GM12878 (cell line): ENCODE measurements at regions not wholly inside any gene's neighbourhood (a gene's known extent, or its start where the extent isn't known, plus 50 kb on each side); places are given as distances from the start of the nearest gene placed in this dataset.

Source experiments
- ATAC-seq: fragments of 200-7000 bp; cut with Tn5 transposase; 3 replicates; pipeline ENCODE4 v1.9.1; 2020; ENCODE audit warnings: mild to moderate bottlenecking, moderate library complexity
- BruUV-seq: library from RNA; stranded (reverse); fragments of 400-500 nt; replicated peaks from 2 replicates; lab custom pipeline; 2021; lab: Mats Ljungman, UMichigan
- CTCF ChIA-PET: fragments of 300-600 bp; sonication (Branson Sonifier 250); formaldehyde crosslinking; extraction: SDS; loops from one replicate; lab custom pipeline; 2021; ENCODE audit warnings: inconsistent platforms; lab: Yijun Ruan, JAX
- POLR2A ChIA-PET: fragments of 350-600 bp; formaldehyde crosslinking; extraction: SDS; loops from one replicate; lab custom pipeline; 2021; ENCODE audit warnings: inconsistent platforms; lab: Charles Lee
- RAD21 ChIA-PET: fragments of 300-600 bp; sonication (Branson Sonifier 250); formaldehyde crosslinking; loops from one replicate; lab custom pipeline; 2023; ENCODE audit warnings: antibody characterized with exemption; ENCODE audit not compliant: unreplicated experiment; lab: Charles Lee
- SMC1A ChIA-PET: fragments of 300-600 bp; sonication (Branson Sonifier 250); formaldehyde crosslinking; loops from one replicate; lab custom pipeline; 2023; ENCODE audit not compliant: unreplicated experiment, uncharacterized antibody; lab: Charles Lee
- DNase-seq: peaks from one replicate; pipeline ENCODE4 v3.0.0-alpha.2; 2011; ENCODE audit warnings: low read depth, low spot score
- FAIRE-seq: peaks from 3 replicates; lab custom pipeline; 2011; peaks lifted over from hg19 to GRCh38; lab: Jason Lieb, UNC
- H2AFZ ChIP-seq: 2 replicates; pipeline ENCODE4 v1.6.0; 2011; ENCODE audit warnings: low read depth, low read length, control low read depth; ENCODE audit not compliant: control insufficient read depth
- H3K27ac ChIP-seq: 2 replicates; pipeline ENCODE4 v1.5.1; 2011; ENCODE audit warnings: control low read depth; ENCODE audit not compliant: control insufficient read depth, insufficient read depth
- H3K27me3 ChIP-seq, 2 experiments: replicated peaks in 1 of 2; 2 replicates each; pipeline versions ENCODE4 v1.6.0 to v1.6.1; 2011; ENCODE audit warnings: low read length in 1 of 2; ENCODE audit not compliant: control insufficient read depth in 2 of 2, insufficient read depth in 2 of 2
- H3K36me3 ChIP-seq, 2 experiments: 2 replicates each; pipeline ENCODE4 v1.5.1; 2011; ENCODE audit warnings: low read length in 1 of 2; ENCODE audit not compliant: control insufficient read depth in 2 of 2, insufficient read depth in 2 of 2
- H3K4me1 ChIP-seq: 2 replicates; pipeline ENCODE4 v1.6.1; 2011; ENCODE audit warnings: mild to moderate bottlenecking, low read length, moderate library complexity, mixed read lengths; ENCODE audit not compliant: control insufficient read depth, insufficient read depth
- H3K4me2 ChIP-seq: 2 replicates; pipeline ENCODE4 v1.6.0; 2011; ENCODE audit warnings: control low read depth; ENCODE audit not compliant: control insufficient read depth, insufficient read depth
- H3K4me3 ChIP-seq: fragments of 200-600 bp; sonication (generic); 2 replicates; pipeline ENCODE4 v1.5.1; 2016
- H3K79me2 ChIP-seq: 2 replicates; pipeline ENCODE4 v1.6.0; 2011; ENCODE audit warnings: low read length; ENCODE audit not compliant: control insufficient read depth, insufficient read depth
- H3K9ac ChIP-seq: 2 replicates; pipeline ENCODE4 v1.8.0; 2011; ENCODE audit warnings: low read length, control low read depth, mixed read lengths; ENCODE audit not compliant: control insufficient read depth, insufficient read depth
- H3K9me3 ChIP-seq: replicated peaks from 3 replicates; pipeline ENCODE4 v1.5.1; 2011; ENCODE audit warnings: mild to moderate bottlenecking, low read length; ENCODE audit not compliant: control insufficient read depth, insufficient read depth
- H4K20me1 ChIP-seq: 2 replicates; pipeline ENCODE4 v1.6.0; 2011; ENCODE audit not compliant: control insufficient read depth, insufficient read depth
- ATF7 ChIP-seq: fragments of 450-650 bp; IDR thresholded peaks from 2 replicates; pipeline ENCODE4 v1.6.1; 2016; ENCODE audit warnings: low read depth, mild to moderate bottlenecking
- CEBPB ChIP-seq, 2 experiments: fragments of 150-350 bp in 1 of 2; IDR thresholded peaks; 2 replicates each; pipeline ENCODE4 v1.6.1; 2012 to 2014; ENCODE audit warnings: low read depth in 2 of 2, low read length in 2 of 2, borderline replicate concordance in 1 of 2, inconsistent platforms in 1 of 2
- DPF2 ChIP-seq: fragments of 450-650 bp; IDR thresholded peaks from 2 replicates; pipeline ENCODE4 v1.6.1; 2017; ENCODE audit warnings: mild to moderate bottlenecking
- ETV6 ChIP-seq, 2 experiments: fragments of 450-650 bp in 1 of 2; IDR thresholded peaks in 1 of 2; conservative IDR thresholded peaks in 1 of 2; 2 replicates each; pipeline ENCODE4 v1.6.1; 2014; ENCODE audit warnings: antibody characterized with exemption in 1 of 2, borderline replicate concordance in 1 of 2, low read depth in 1 of 2, mild to moderate bottlenecking in 1 of 2, moderate library complexity in 1 of 2
- KAT2A ChIP-seq: conservative IDR thresholded peaks from 2 replicates; pipeline ENCODE4 v1.6.1; 2011; ENCODE audit warnings: low read depth, low read length; ENCODE audit not compliant: control insufficient read depth
- MEF2A ChIP-seq: IDR thresholded peaks from 2 replicates; pipeline ENCODE4 v1.6.1; 2011; ENCODE audit warnings: low read depth, mild to moderate bottlenecking, low read length, moderate library complexity; ENCODE audit not compliant: insufficient read depth
- RCOR1 ChIP-seq: conservative IDR thresholded peaks from 2 replicates; pipeline ENCODE4 v1.6.1; 2012; ENCODE audit warnings: low read depth, low read length, improper control_type of control experiment
- SP1 ChIP-seq: IDR thresholded peaks from one replicate; pipeline ENCODE4 v1.6.1; 2011; ENCODE audit warnings: low read depth, low read length
- SREBF2 ChIP-seq: IDR thresholded peaks from 2 replicates; pipeline ENCODE4 v1.6.1; 2012; ENCODE audit warnings: mild to moderate bottlenecking, low read length
- SRF ChIP-seq, 2 experiments: IDR thresholded peaks; 2 replicates each; pipeline ENCODE4 v1.6.1; 2011; ENCODE audit warnings: low read depth in 2 of 2, low read length in 2 of 2, mild to moderate bottlenecking in 1 of 2, moderate library complexity in 1 of 2
- TAF1 ChIP-seq: IDR thresholded peaks from 2 replicates; pipeline ENCODE4 v1.6.1; 2011; ENCODE audit warnings: mild to moderate bottlenecking, low read depth, low read length, borderline replicate concordance
- WRNIP1 ChIP-seq: IDR thresholded peaks from 2 replicates; pipeline ENCODE4 v1.6.1; 2011; ENCODE audit warnings: low read depth, low read length, improper control_type of control experiment, borderline replicate concordance
- WGBS: methylation state at CpG from one replicate; pipeline ENCODE4 v1.1.6; 2016; ENCODE audit warnings: low lambda C conversion rate; ENCODE audit not compliant: insufficient replicate concordance, insufficient coverage; ENCODE audit errors: missing lambda C conversion rate; 5-methylcytosine and 5-hydroxymethylcytosine counted together
- in situ Hi-C: fragments of 300-500 bp; cut with MboI; formaldehyde crosslinking; loops from 9 replicates; pipeline ENCODE4 v1.14.3; 2018; ENCODE audit warnings: mixed read lengths
- intact Hi-C: fragments of 100-400 bp; cut with micrococcal nuclease; formaldehyde crosslinking; loops from one replicate; pipeline ENCODE4 v1.14.2; 2022; ENCODE audit not compliant: unreplicated experiment
- TF ChIP-seq, protein P1 (sequence below): fragments of 450-650 bp; conservative IDR thresholded peaks from 2 replicates; pipeline ENCODE4 v1.6.1; 2017; ENCODE audit warnings: mild to moderate bottlenecking, moderate library complexity
- TF ChIP-seq, protein P2 (sequence below): fragments of 450-650 bp; IDR thresholded peaks from 2 replicates; pipeline ENCODE4 v1.6.1; 2016; ENCODE audit warnings: mild to moderate bottlenecking, moderate library complexity, borderline replicate concordance
- TF ChIP-seq, protein P3 (sequence below): IDR thresholded peaks from 2 replicates; pipeline ENCODE4 v1.6.1; 2011; ENCODE audit warnings: borderline replicate concordance, low read depth, mild to moderate bottlenecking, moderate library complexity, mixed read lengths, low read length; ENCODE audit not compliant: insufficient read depth; ENCODE audit errors: extremely low read length

DNA sequence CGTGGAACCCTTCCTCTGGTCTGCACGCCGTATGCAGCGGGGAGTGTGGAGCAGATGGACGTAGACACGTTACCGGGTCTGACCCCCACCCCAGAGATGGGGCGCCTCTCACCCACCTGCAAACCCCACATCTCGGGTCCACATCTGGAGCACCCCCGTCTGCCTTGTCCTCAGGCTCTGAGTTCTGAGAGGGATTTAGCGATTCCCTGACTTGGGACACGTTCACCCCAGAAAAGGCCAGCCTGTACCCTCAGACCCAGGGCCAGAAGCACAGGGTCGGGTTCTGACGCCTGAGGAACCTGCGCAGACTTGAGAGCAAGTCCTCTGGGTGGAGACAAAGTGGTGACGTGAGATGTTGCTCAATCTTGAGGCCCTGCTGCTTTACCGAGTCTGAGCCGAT is 1138.5 kb downstream of the BRD1 start:
- no peak for TF ChIP-seq ATF7
- TF ChIP-seq WRNIP1, result no peak
- no peak for TF ChIP-seq DPF2
- no peak for TF ChIP-seq SRF (IDR thresholded peaks at IDR 0.05; ENCODE audit: low read depth in 2 of 2, low read length in 2 of 2)
- no peak for TF ChIP-seq ETV6 (conservative IDR thresholded peaks at IDR 0.05 in 1 of 2, IDR thresholded peaks at IDR 0.05 in 1 of 2; ENCODE audit: borderline replicate concordance in 1 of 2, low read depth in 1 of 2)
- TF ChIP-seq KAT2A, result no peak
- TF ChIP-seq RCOR1, result no peak
- TF ChIP-seq MEF2A, result no peak
- TF ChIP-seq CEBPB (IDR thresholded peaks at IDR 0.05; ENCODE audit: borderline replicate concordance in 1 of 2, low read depth in 2 of 2, low read length in 2 of 2), result no peak
- TF ChIP-seq, protein P1, sequence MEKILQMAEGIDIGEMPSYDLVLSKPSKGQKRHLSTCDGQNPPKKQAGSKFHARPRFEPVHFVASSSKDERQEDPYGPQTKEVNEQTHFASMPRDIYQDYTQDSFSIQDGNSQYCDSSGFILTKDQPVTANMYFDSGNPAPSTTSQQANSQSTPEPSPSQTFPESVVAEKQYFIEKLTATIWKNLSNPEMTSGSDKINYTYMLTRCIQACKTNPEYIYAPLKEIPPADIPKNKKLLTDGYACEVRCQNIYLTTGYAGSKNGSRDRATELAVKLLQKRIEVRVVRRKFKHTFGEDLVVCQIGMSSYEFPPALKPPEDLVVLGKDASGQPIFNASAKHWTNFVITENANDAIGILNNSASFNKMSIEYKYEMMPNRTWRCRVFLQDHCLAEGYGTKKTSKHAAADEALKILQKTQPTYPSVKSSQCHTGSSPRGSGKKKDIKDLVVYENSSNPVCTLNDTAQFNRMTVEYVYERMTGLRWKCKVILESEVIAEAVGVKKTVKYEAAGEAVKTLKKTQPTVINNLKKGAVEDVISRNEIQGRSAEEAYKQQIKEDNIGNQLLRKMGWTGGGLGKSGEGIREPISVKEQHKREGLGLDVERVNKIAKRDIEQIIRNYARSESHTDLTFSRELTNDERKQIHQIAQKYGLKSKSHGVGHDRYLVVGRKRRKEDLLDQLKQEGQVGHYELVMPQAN, result no peak
- no peak for TF ChIP-seq SREBF2
- no peak for TF ChIP-seq SP1
- TF ChIP-seq, protein P2, sequence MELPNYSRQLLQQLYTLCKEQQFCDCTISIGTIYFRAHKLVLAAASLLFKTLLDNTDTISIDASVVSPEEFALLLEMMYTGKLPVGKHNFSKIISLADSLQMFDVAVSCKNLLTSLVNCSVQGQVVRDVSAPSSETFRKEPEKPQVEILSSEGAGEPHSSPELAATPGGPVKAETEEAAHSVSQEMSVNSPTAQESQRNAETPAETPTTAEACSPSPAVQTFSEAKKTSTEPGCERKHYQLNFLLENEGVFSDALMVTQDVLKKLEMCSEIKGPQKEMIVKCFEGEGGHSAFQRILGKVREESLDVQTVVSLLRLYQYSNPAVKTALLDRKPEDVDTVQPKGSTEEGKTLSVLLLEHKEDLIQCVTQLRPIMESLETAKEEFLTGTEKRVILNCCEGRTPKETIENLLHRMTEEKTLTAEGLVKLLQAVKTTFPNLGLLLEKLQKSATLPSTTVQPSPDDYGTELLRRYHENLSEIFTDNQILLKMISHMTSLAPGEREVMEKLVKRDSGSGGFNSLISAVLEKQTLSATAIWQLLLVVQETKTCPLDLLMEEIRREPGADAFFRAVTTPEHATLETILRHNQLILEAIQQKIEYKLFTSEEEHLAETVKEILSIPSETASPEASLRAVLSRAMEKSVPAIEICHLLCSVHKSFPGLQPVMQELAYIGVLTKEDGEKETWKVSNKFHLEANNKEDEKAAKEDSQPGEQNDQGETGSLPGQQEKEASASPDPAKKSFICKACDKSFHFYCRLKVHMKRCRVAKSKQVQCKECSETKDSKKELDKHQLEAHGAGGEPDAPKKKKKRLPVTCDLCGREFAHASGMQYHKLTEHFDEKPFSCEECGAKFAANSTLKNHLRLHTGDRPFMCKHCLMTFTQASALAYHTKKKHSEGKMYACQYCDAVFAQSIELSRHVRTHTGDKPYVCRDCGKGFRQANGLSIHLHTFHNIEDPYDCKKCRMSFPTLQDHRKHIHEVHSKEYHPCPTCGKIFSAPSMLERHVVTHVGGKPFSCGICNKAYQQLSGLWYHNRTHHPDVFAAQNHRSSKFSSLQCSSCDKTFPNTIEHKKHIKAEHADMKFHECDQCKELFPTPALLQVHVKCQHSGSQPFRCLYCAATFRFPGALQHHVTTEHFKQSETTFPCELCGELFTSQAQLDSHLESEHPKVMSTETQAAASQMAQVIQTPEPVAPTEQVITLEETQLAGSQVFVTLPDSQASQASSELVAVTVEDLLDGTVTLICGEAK, result no peak
- TF ChIP-seq TAF1, result no peak
- TF ChIP-seq, protein P3, sequence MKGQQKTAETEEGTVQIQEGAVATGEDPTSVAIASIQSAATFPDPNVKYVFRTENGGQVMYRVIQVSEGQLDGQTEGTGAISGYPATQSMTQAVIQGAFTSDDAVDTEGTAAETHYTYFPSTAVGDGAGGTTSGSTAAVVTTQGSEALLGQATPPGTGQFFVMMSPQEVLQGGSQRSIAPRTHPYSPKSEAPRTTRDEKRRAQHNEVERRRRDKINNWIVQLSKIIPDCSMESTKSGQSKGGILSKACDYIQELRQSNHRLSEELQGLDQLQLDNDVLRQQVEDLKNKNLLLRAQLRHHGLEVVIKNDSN, result no peak
- Histone ChIP-seq H3K4me1 (no peaks in the 10 kb centered on the region), H3K4me3 (no peak overlapping the region), H3K27ac (no peak overlapping the region), H2AFZ (no peak overlapping the region), H3K27me3 (no peaks in the 10 kb centered on the region), H3K79me2 (no peaks in the 10 kb centered on the region), H3K36me3 (no peaks in the 10 kb centered on the region), H4K20me1 (no peaks in the 10 kb centered on the region), H3K4me2 (no peak overlapping the region), H3K9ac (no peak overlapping the region), H3K9me3 (no peaks in the 10 kb centered on the region; the same call in 2 of the 3 replicates)
- FAIRE-seq (no peak), ATAC-seq (no peak), DNase-seq (no peak)
- ChIA-PET CTCF (no interaction called here), SMC1A (no interaction called here), RAD21 (no interaction called here), POLR2A (no interaction called here)
- 69% methylated on average over 18 of the region's 18 CpGs for WGBS
- intact Hi-C loops (no loop called here), in situ Hi-C loops (no loop called here)
- no TSS peak for BruUV-seq
